OCI-LY3 (cell line): ENCODE measurements at regions not wholly inside any gene's neighbourhood (a gene's known extent, or its start where the extent isn't known, plus 50 kb on each side); places are given as distances from the start of the nearest gene placed in this dataset.
"Not testable (repeated sequence)": the region's sequence is repeated elsewhere in the genome, so short reads cannot be mapped to it uniquely, and the experiment has no call there.

Experiments
- H2AFZ ChIP-seq: fragments of 200-600, 300-600 bp; shearing (Covaris generic); 2 replicates; pipeline ENCODE4 v1.6.0; 2014; ENCODE audit warnings: antibody characterized with exemption, low read depth, low read length
- H3K27ac ChIP-seq: fragments of 200-600, 300-600 bp; sonication (generic); 2 replicates; pipeline ENCODE4 v1.5.1; 2014; ENCODE audit warnings: mild to moderate bottlenecking, low read length, moderate library complexity, mixed read lengths
- H3K27me3 ChIP-seq: fragments of 200-600, 300-600 bp; sonication (generic); 2 replicates; pipeline ENCODE4 v1.6.1; 2014; ENCODE audit warnings: low read depth, low read length, mixed read lengths
- H3K36me3 ChIP-seq: fragments of 200-600, 300-600 bp; sonication (generic); replicated peaks from 2 replicates; pipeline ENCODE3; 2014; ENCODE audit warnings: low read depth, low read length, mixed read lengths
- H3K4me1 ChIP-seq: fragments of 300-600, 200-600 bp; sonication (generic); 2 replicates; pipeline ENCODE4 v1.6.1; 2014; ENCODE audit warnings: low read length, mixed read lengths
- H3K4me2 ChIP-seq: fragments of 200-600, 300-600 bp; sonication (generic); 2 replicates; pipeline ENCODE4 v1.6.1; 2014; ENCODE audit warnings: low read length, mixed read lengths
- H3K4me3 ChIP-seq: fragments of 300-600, 200-600 bp; sonication (generic); 2 replicates; pipeline ENCODE4 v1.5.1; 2014; ENCODE audit warnings: antibody characterized with exemption, mild to moderate bottlenecking, low read length, moderate library complexity
- H3K79me2 ChIP-seq: fragments of 300-600, 200-600 bp; shearing (Covaris generic); 2 replicates; pipeline ENCODE4 v1.6.1; 2014; ENCODE audit warnings: mild to moderate bottlenecking, low read length, mixed read lengths
- H3K9ac ChIP-seq: fragments of 300-600, 200-600 bp; shearing (Covaris generic); 2 replicates; pipeline ENCODE4 v1.6.0; 2014; ENCODE audit warnings: mild to moderate bottlenecking, low read length, moderate library complexity
- H3K9me3 ChIP-seq: fragments of 200-600, 300-600 bp; shearing (Covaris generic); 2 replicates; pipeline ENCODE4 v1.6.1; 2014; ENCODE audit warnings: low read length, mixed read lengths; ENCODE audit not compliant: insufficient read depth
- H4K20me1 ChIP-seq: fragments of 200-600, 300-600 bp; sonication (generic); 2 replicates; pipeline ENCODE4 v1.6.1; 2016; ENCODE audit warnings: low read length, mixed read lengths; ENCODE audit not compliant: insufficient read depth
- EZH2phosphoT487 ChIP-seq: fragments of 200-600 bp; shearing (Covaris generic); IDR thresholded peaks from 2 replicates; pipeline ENCODE4 v1.6.1; 2018; ENCODE audit warnings: antibody characterized with exemption, mixed run types, low read depth
- TF ChIP-seq, protein P1 (sequence below): fragments of 200-600, 300-600 bp; sonication (generic); IDR thresholded peaks from 2 replicates; pipeline ENCODE4 v1.5.1; 2014; ENCODE audit warnings: antibody characterized with exemption, low read length, low read depth

GRCh38 chrY:7377091-7377490 lies 465.5 kb upstream of the AMELY start:
- no peaks in the 10 kb centered on the region for H4K20me1 ChIP-seq
- no peaks in the 10 kb centered on the region for H3K27me3 ChIP-seq
- H3K36me3 ChIP-seq, result peaks cover 8% of the 10 kb centered on the region
- no peaks in the 10 kb centered on the region for H3K79me2 ChIP-seq
- no peak overlapping the region for H3K27ac ChIP-seq
- H3K4me3 ChIP-seq, result no peak overlapping the region
- TF ChIP-seq EZH2phosphoT487, result no peak
- TF ChIP-seq, protein P1, sequence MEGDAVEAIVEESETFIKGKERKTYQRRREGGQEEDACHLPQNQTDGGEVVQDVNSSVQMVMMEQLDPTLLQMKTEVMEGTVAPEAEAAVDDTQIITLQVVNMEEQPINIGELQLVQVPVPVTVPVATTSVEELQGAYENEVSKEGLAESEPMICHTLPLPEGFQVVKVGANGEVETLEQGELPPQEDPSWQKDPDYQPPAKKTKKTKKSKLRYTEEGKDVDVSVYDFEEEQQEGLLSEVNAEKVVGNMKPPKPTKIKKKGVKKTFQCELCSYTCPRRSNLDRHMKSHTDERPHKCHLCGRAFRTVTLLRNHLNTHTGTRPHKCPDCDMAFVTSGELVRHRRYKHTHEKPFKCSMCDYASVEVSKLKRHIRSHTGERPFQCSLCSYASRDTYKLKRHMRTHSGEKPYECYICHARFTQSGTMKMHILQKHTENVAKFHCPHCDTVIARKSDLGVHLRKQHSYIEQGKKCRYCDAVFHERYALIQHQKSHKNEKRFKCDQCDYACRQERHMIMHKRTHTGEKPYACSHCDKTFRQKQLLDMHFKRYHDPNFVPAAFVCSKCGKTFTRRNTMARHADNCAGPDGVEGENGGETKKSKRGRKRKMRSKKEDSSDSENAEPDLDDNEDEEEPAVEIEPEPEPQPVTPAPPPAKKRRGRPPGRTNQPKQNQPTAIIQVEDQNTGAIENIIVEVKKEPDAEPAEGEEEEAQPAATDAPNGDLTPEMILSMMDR, result no peak
- no peak overlapping the region for H3K4me2 ChIP-seq
- H3K9me3 ChIP-seq, result no peaks in the 10 kb centered on the region
- H2AFZ ChIP-seq, result no peak overlapping the region
- no peaks in the 10 kb centered on the region for H3K4me1 ChIP-seq
- H3K9ac ChIP-seq, result no peak overlapping the region

- not testable (repeated sequence) for H3K36me3 ChIP-seq, H3K4me1 ChIP-seq, H3K9ac ChIP-seq, H4K20me1 ChIP-seq, H2AFZ ChIP-seq, H3K4me2 ChIP-seq, H3K27ac ChIP-seq, H3K4me3 ChIP-seq, H3K27me3 ChIP-seq, H3K79me2 ChIP-seq, H3K9me3 ChIP-seq
Measured at GRCh38 chrY:7374485-7374884, 462.9 kb upstream of the AMELY start.

- not testable (repeated sequence) for H3K36me3 ChIP-seq, H3K79me2 ChIP-seq, H2AFZ ChIP-seq, H4K20me1 ChIP-seq, H3K4me3 ChIP-seq, H3K27ac ChIP-seq, H3K9me3 ChIP-seq, H3K9ac ChIP-seq, H3K27me3 ChIP-seq, H3K4me1 ChIP-seq, H3K4me2 ChIP-seq
Measured at GRCh38 chrY:7371953-7372352, 460.4 kb upstream of the AMELY start.

- not testable (repeated sequence) for H3K79me2 ChIP-seq, H3K4me1 ChIP-seq, H3K9ac ChIP-seq, H3K36me3 ChIP-seq, H4K20me1 ChIP-seq, H3K27ac ChIP-seq, H3K27me3 ChIP-seq, H3K4me3 ChIP-seq, H3K4me2 ChIP-seq, H3K9me3 ChIP-seq, H2AFZ ChIP-seq
Measured at GRCh38 chrY:7371026-7371425, 459.5 kb upstream of the AMELY start.

- peak overlapping the region; percentile 28 for H3K27ac ChIP-seq
- H3K4me1 ChIP-seq, result peaks cover 22% of the 10 kb centered on the region
- H3K36me3 ChIP-seq, result peaks cover 21% of the 10 kb centered on the region
- peaks cover 9% of the 10 kb centered on the region for H3K79me2 ChIP-seq
- TF ChIP-seq, protein P1, result no peak
- TF ChIP-seq EZH2phosphoT487, result no peak
- no peaks in the 10 kb centered on the region for H3K9me3 ChIP-seq
- H4K20me1 ChIP-seq, result no peaks in the 10 kb centered on the region
- H3K9ac ChIP-seq, result 0 out of 2 replicates have a peak overlapping the region, but pooled peaks have one; percentile 6
- H3K4me3 ChIP-seq, result no peak overlapping the region
- H3K27me3 ChIP-seq, result no peaks in the 10 kb centered on the region
- no peak overlapping the region for H2AFZ ChIP-seq
- H3K4me2 ChIP-seq, result peak overlapping the region; percentile 24; the same call in 1 of the 2 replicates
Measured at GRCh38 chrY:7359520-7359919, 448.0 kb upstream of the AMELY start.
